ENCODE measurements at regions not wholly inside any gene's neighbourhood (a gene's known extent, or its start where the extent isn't known, plus 50 kb on each side); places are given as distances from the start of the nearest gene placed in this dataset.

DNA sequence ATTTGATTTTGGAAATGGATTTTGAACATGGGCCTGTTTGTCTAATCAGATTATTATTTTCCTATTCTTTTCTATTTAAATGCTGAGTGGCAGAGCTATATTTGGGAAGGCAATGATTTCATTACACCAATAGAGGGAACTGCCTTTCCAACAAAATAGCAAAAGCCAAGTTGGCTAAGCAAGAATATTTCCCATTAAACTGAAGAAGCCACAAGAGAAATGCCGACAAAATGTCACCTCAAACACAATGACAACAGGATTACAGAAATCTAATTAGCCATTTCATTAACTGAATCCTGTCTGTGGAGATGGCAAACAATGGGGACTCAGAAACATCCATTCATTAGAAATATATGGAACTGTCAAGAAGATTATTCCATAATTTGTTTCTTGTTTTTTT, 1593.1 kb upstream of the RAG2 start:
- TF ChIP-seq POLR2A (IDR thresholded peaks at IDR 0.05) (no peak), POLR2AphosphoS5 (IDR thresholded peaks at IDR 0.05) (no peak)

Measured in stomach (tissue), 4 donors.